IMR-90 (cell line): ENCODE measurements at regions not wholly inside any gene's neighbourhood (a gene's known extent, or its start where the extent isn't known, plus 50 kb on each side); places are given as distances from the start of the nearest gene placed in this dataset.

Experiments
- ATAC-seq: fragments of 200-7000 bp; cut with Tn5 transposase; 2 replicates; pipeline ENCODE4 v1.9.1; 2020; ENCODE audit warnings: low read depth, mild to moderate bottlenecking, moderate library complexity
- BruUV-seq: library from RNA; stranded (reverse); fragments of 400-500 nt; replicated peaks from 2 replicates; lab custom pipeline; 2021; lab: Mats Ljungman, UMichigan
- CTCF ChIA-PET: fragments of 300-600 bp; formaldehyde crosslinking; extraction: SDS; loops from one replicate; lab custom pipeline; 2021; ENCODE audit warnings: antibody characterized with exemption; lab: Yijun Ruan, JAX
- POLR2A ChIA-PET: fragments of 300-600 bp; sonication (Branson Sonifier 250); formaldehyde crosslinking; loops from one replicate; lab custom pipeline; 2022; ENCODE audit warnings: antibody characterized with exemption; ENCODE audit not compliant: unreplicated experiment; lab: Charles Lee
- DNase-seq: peaks from one replicate; pipeline ENCODE4 v3.0.0; 2013
- H2AFZ ChIP-seq: replicated peaks from 2 replicates; pipeline ENCODE3; 2013; ENCODE audit warnings: low read length, mild to moderate bottlenecking; ENCODE audit not compliant: poor library complexity
- H2AK5ac ChIP-seq: 2 replicates; pipeline ENCODE4 v1.6.1; 2013; ENCODE audit warnings: low read depth, low read length, inconsistent platforms
- H2AK9ac ChIP-seq: replicated peaks from 2 replicates; pipeline ENCODE3; 2013; ENCODE audit warnings: mild to moderate bottlenecking, low read depth, low read length, moderate library complexity; ENCODE audit not compliant: poor library complexity
- H2BK120ac ChIP-seq: 2 replicates; pipeline ENCODE4 v1.6.1; 2013; ENCODE audit warnings: low read depth, low read length, inconsistent platforms
- H2BK15ac ChIP-seq: 3 replicates; pipeline ENCODE4 v1.6.1; 2013; ENCODE audit warnings: low read depth, low read length, inconsistent platforms
- H2BK20ac ChIP-seq: 2 replicates; pipeline ENCODE4 v1.6.1; 2013; ENCODE audit warnings: low read depth, mild to moderate bottlenecking, inconsistent platforms, low read length, moderate library complexity
- H2BK5ac ChIP-seq: 2 replicates; pipeline ENCODE4 v1.6.1; 2013; ENCODE audit warnings: mild to moderate bottlenecking, low read depth, low read length, inconsistent platforms; ENCODE audit not compliant: poor library complexity, severe bottlenecking
- H3K14ac ChIP-seq: replicated peaks from 2 replicates; pipeline ENCODE4 v1.6.1; 2013; ENCODE audit warnings: low read depth, low read length, inconsistent platforms
- H3K18ac ChIP-seq: 2 replicates; pipeline ENCODE4 v1.6.1; 2013; ENCODE audit warnings: low read depth, low read length, control low read depth
- H3K23ac ChIP-seq: 2 replicates; pipeline ENCODE4 v1.6.1; 2013; ENCODE audit warnings: low read depth, low read length, inconsistent platforms
- H3K27ac ChIP-seq: 2 replicates; pipeline ENCODE4 v1.5.1; 2013; ENCODE audit warnings: mild to moderate bottlenecking, control low read depth, low read length; ENCODE audit not compliant: insufficient read depth
- H3K27me3 ChIP-seq: 2 replicates; pipeline ENCODE4 v1.6.1; 2013; ENCODE audit warnings: low read length; ENCODE audit not compliant: control insufficient read depth, insufficient read depth
- H3K36me3 ChIP-seq: 2 replicates; pipeline ENCODE4 v1.6.1; 2013; ENCODE audit warnings: low read length, mixed read lengths; ENCODE audit not compliant: control insufficient read depth, insufficient read depth
- H3K4ac ChIP-seq: 2 replicates; pipeline ENCODE4 v1.6.1; 2013; ENCODE audit warnings: low read depth, low read length, inconsistent platforms
- H3K4me1 ChIP-seq: 2 replicates; pipeline ENCODE4 v1.6.1; 2013; ENCODE audit warnings: low read length, mixed read lengths; ENCODE audit not compliant: control insufficient read depth, insufficient read depth
- H3K4me2 ChIP-seq: 2 replicates; pipeline ENCODE4 v1.6.1; 2013; ENCODE audit warnings: low read depth, mild to moderate bottlenecking, control low read depth, low read length, moderate library complexity
- H3K4me3 ChIP-seq: 2 replicates; pipeline ENCODE4 v1.5.1; 2013; ENCODE audit warnings: low read depth, mild to moderate bottlenecking, control low read depth, low read length, moderate library complexity; ENCODE audit not compliant: insufficient read depth
- H3K56ac ChIP-seq: 2 replicates; pipeline ENCODE4 v1.6.1; 2013; ENCODE audit warnings: low read length, inconsistent platforms; ENCODE audit not compliant: insufficient read depth; ENCODE audit errors: extremely low read depth
- H3K79me1 ChIP-seq, 2 experiments: 2 replicates each; pipeline ENCODE4 v1.6.1; 2013; ENCODE audit warnings: low read length in 2 of 2, inconsistent platforms in 1 of 2, low read depth in 1 of 2
- H3K9ac ChIP-seq: 2 replicates; pipeline ENCODE4 v1.6.1; 2013; ENCODE audit warnings: low read depth, low read length, control low read depth
- H3K9me1 ChIP-seq: 2 replicates; pipeline ENCODE4 v1.6.1; 2013; ENCODE audit warnings: low read length, inconsistent platforms; ENCODE audit not compliant: insufficient read depth
- H3K9me3 ChIP-seq: 2 replicates; pipeline ENCODE4 v1.6.1; 2013; ENCODE audit warnings: low read length; ENCODE audit not compliant: control insufficient read depth, insufficient read depth
- H4K20me1 ChIP-seq: 2 replicates; pipeline ENCODE4 v1.6.1; 2013; ENCODE audit warnings: low read length, inconsistent platforms; ENCODE audit not compliant: insufficient read depth
- H4K5ac ChIP-seq: 2 replicates; pipeline ENCODE4 v1.6.1; 2013; ENCODE audit warnings: mild to moderate bottlenecking, low read depth, low read length, control low read depth
- H4K8ac ChIP-seq, 2 experiments: 2 replicates each; pipeline ENCODE4 v1.6.1; 2013; ENCODE audit warnings: low read depth in 2 of 2, low read length in 2 of 2, control low read depth in 1 of 2, inconsistent platforms in 1 of 2
- H4K91ac ChIP-seq: 2 replicates; pipeline ENCODE4 v1.6.1; 2013; ENCODE audit warnings: low read depth, low read length, inconsistent platforms; ENCODE audit not compliant: insufficient read depth
- BHLHE40 ChIP-seq: fragments of 150-350 bp; IDR thresholded peaks from 2 replicates; pipeline ENCODE4 v1.6.1; 2016; ENCODE audit warnings: mild to moderate bottlenecking, low read depth, low read length
- CEBPB ChIP-seq: IDR thresholded peaks from 2 replicates; pipeline ENCODE4 v1.6.1; 2012; ENCODE audit warnings: low read depth, low read length, improper control_type of control experiment
- CHD1 ChIP-seq: IDR thresholded peaks from 2 replicates; pipeline ENCODE4 v1.6.1; 2012; ENCODE audit warnings: low read depth, low read length, improper control_type of control experiment
- FOS ChIP-seq: fragments of 150-350 bp; IDR thresholded peaks from 2 replicates; pipeline ENCODE4 v1.6.1; 2016; ENCODE audit warnings: low read depth, low read length
- MAFK ChIP-seq: IDR thresholded peaks from 2 replicates; pipeline ENCODE4 v1.6.1; 2012; ENCODE audit warnings: low read depth, low read length, improper control_type of control experiment
- MAZ ChIP-seq: IDR thresholded peaks from 2 replicates; pipeline ENCODE4 v1.6.1; 2012; ENCODE audit warnings: low read depth, mild to moderate bottlenecking, low read length, improper control_type of control experiment, moderate library complexity, borderline replicate concordance
- NFE2L2 ChIP-seq: fragments of 150-350 bp; IDR thresholded peaks from 2 replicates; pipeline ENCODE4 v1.6.1; 2016; ENCODE audit warnings: low read depth, mild to moderate bottlenecking, low read length
- POLR2A ChIP-seq: IDR thresholded peaks from 2 replicates; pipeline ENCODE4 v1.6.1; 2012; ENCODE audit warnings: mild to moderate bottlenecking, low read depth, low read length
- RAD21 ChIP-seq: IDR thresholded peaks from 2 replicates; pipeline ENCODE4 v1.6.1; 2012; ENCODE audit warnings: low read length, improper control_type of control experiment
- RCOR1 ChIP-seq: IDR thresholded peaks from 2 replicates; pipeline ENCODE4 v1.6.1; 2012; ENCODE audit warnings: mild to moderate bottlenecking, low read length, improper control_type of control experiment; ENCODE audit not compliant: insufficient replicate concordance
- RFX5 ChIP-seq: IDR thresholded peaks from 2 replicates; pipeline ENCODE4 v1.8.0; 2012; ENCODE audit warnings: low read depth, mild to moderate bottlenecking, low read length, moderate library complexity
- SMC3 ChIP-seq: fragments of 150-350 bp; IDR thresholded peaks from 2 replicates; pipeline ENCODE4 v1.6.1; 2016; ENCODE audit warnings: low read depth, mild to moderate bottlenecking, antibody characterized with exemption, low read length, moderate library complexity
- WGBS, 2 experiments: methylation state at CpG; one replicate each; pipeline versions ENCODE4 v1.1.5 to v1.1.7; 2013; ENCODE audit warnings: missing lambda C conversion rate in 2 of 2; ENCODE audit not compliant: insufficient read length in 1 of 2; ENCODE audit errors: extremely low coverage in 2 of 2; 5-methylcytosine and 5-hydroxymethylcytosine counted together
- dilution Hi-C: fragments of 300-500 bp; cut with HindIII; formaldehyde crosslinking; loops from one replicate; pipeline ENCODE4 v1.14.3; 2018; ENCODE audit warnings: low sequenced_read_pairs; ENCODE audit not compliant: unreplicated experiment
- in situ Hi-C: fragments of 300-500 bp; cut with MboI; formaldehyde crosslinking; loops from 3 replicates; pipeline ENCODE4 v1.14.3; 2019; ENCODE audit warnings: low sequenced_read_pairs, inconsistent platforms, mixed read lengths
- intact Hi-C: fragments of 100-400 bp; cut with micrococcal nuclease; formaldehyde crosslinking; loops from 2 replicates; pipeline ENCODE4 v1.10.0; 2022
- TF ChIP-seq, protein P1 (sequence below): fragments of 150-350 bp; IDR thresholded peaks from 2 replicates; pipeline ENCODE4 v1.6.1; 2017; ENCODE audit warnings: mild to moderate bottlenecking, antibody characterized with exemption, low read length, low read depth
- TF ChIP-seq, protein P2 (sequence below): fragments of 150-350 bp; IDR thresholded peaks from 2 replicates; pipeline ENCODE4 v1.6.1; 2016; ENCODE audit warnings: low read depth, mild to moderate bottlenecking, low read length, moderate library complexity, borderline replicate concordance
- TF ChIP-seq, protein P3 (sequence below): conservative IDR thresholded peaks from 2 replicates; pipeline ENCODE4 v1.5.1; 2012; ENCODE audit warnings: mild to moderate bottlenecking, low read depth, low read length, improper control_type of control experiment

DNA sequence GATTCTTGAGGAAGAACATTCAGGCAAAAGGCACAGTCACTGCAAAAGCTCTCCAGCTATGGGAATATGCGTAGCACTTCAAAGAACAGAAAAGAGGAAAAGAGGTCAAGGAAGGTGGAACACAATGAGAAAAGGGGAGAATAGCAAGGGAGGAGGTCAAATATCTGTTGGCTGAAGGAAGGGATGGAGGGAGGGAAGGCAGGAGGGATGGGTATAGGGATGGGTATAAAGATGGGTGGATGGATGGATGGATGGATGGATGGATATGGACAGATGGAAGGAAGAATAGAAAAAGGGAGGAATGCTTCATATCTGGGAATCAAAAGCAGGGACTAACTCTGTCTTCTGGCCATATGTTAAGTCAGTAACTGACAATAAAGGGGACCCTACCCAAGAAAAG, 164.2 kb upstream of the TOP1 start:
- Histone ChIP-seq H3K4me2 (no peak overlapping the region), H3K4ac (no peak overlapping the region), H3K14ac (no peak overlapping the region), H2AK5ac (no peak overlapping the region), H3K9ac (no peak overlapping the region), H3K4me3 (no peak overlapping the region), H3K27me3 (peaks cover 2% of the 10 kb centered on the region), H2BK15ac (no peak overlapping the region), H3K9me3 (no peaks in the 10 kb centered on the region), H2BK20ac (no peak overlapping the region), H3K56ac (no peak overlapping the region), H4K5ac (no peak overlapping the region), H4K91ac (no peak overlapping the region), H2BK120ac (no peak overlapping the region), H3K79me1 (0 out of 4 replicates have a peak, but pooled peaks cover 0 to 2% of the 10 kb centered on the region in 2 experiments), H3K9me1 (peaks cover 11% of the 10 kb centered on the region), H3K27ac (no peak overlapping the region), H2AFZ (no peak overlapping the region), H3K23ac (no peak overlapping the region), H4K8ac (no peak overlapping the region), H3K4me1 (peaks cover 10% of the 10 kb centered on the region; the same call in 1 of the 2 replicates), H3K36me3 (no peaks in the 10 kb centered on the region), H2BK5ac (no peak overlapping the region), H2AK9ac (no peak overlapping the region), H4K20me1 (peaks cover 16% of the 10 kb centered on the region; the same call in 1 of the 2 replicates), H3K18ac (no peak overlapping the region)
- intact Hi-C loops: no loop called here
- in situ Hi-C loops: no loop called here
- dilution Hi-C loops: no loop called here
- BruUV-seq: no TSS peak
- 100% methylated on average over 1 of the region's 1 CpG; no CpG with 5 or more reads in 1 of the 2 experiments for WGBS, 2 experiments
- ChIA-PET POLR2A (no interaction called here), CTCF (no interaction called here)
- ATAC-seq (no peak), DNase-seq (no peak)
- TF ChIP-seq, protein P1, sequence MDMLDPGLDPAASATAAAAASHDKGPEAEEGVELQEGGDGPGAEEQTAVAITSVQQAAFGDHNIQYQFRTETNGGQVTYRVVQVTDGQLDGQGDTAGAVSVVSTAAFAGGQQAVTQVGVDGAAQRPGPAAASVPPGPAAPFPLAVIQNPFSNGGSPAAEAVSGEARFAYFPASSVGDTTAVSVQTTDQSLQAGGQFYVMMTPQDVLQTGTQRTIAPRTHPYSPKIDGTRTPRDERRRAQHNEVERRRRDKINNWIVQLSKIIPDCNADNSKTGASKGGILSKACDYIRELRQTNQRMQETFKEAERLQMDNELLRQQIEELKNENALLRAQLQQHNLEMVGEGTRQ: no peak
- no peak for TF ChIP-seq BHLHE40
- TF ChIP-seq CHD1: no peak
- TF ChIP-seq MAFK: no peak
- TF ChIP-seq, protein P2, sequence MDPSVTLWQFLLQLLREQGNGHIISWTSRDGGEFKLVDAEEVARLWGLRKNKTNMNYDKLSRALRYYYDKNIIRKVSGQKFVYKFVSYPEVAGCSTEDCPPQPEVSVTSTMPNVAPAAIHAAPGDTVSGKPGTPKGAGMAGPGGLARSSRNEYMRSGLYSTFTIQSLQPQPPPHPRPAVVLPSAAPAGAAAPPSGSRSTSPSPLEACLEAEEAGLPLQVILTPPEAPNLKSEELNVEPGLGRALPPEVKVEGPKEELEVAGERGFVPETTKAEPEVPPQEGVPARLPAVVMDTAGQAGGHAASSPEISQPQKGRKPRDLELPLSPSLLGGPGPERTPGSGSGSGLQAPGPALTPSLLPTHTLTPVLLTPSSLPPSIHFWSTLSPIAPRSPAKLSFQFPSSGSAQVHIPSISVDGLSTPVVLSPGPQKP: no peak
- TF ChIP-seq RAD21: no peak
- no peak for TF ChIP-seq FOS
- no peak for TF ChIP-seq SMC3
- TF ChIP-seq RFX5: no peak
- TF ChIP-seq MAZ: no peak
- TF ChIP-seq RCOR1: no peak
- no peak for TF ChIP-seq NFE2L2
- TF ChIP-seq, protein P3, sequence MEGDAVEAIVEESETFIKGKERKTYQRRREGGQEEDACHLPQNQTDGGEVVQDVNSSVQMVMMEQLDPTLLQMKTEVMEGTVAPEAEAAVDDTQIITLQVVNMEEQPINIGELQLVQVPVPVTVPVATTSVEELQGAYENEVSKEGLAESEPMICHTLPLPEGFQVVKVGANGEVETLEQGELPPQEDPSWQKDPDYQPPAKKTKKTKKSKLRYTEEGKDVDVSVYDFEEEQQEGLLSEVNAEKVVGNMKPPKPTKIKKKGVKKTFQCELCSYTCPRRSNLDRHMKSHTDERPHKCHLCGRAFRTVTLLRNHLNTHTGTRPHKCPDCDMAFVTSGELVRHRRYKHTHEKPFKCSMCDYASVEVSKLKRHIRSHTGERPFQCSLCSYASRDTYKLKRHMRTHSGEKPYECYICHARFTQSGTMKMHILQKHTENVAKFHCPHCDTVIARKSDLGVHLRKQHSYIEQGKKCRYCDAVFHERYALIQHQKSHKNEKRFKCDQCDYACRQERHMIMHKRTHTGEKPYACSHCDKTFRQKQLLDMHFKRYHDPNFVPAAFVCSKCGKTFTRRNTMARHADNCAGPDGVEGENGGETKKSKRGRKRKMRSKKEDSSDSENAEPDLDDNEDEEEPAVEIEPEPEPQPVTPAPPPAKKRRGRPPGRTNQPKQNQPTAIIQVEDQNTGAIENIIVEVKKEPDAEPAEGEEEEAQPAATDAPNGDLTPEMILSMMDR: no peak
- TF ChIP-seq POLR2A: no peak
- no peak for TF ChIP-seq CEBPB
